Common myeloid progenitor, CD34-positive (primary cell): ENCODE measurements at regions not wholly inside any gene's neighbourhood (a gene's known extent, or its start where the extent isn't known, plus 50 kb on each side); places are given as distances from the start of the nearest gene placed in this dataset.

ENCODE experiments used
- CTCF ChIA-PET: fragments of 350-600 bp; sonication (Branson Sonifier 250); formaldehyde crosslinking; loops from one replicate; lab custom pipeline; 2021; ENCODE audit warnings: antibody characterized with exemption; lab: Charles Lee
- POLR2A ChIA-PET: fragments of 350-600 bp; sonication (Branson Sonifier 250); formaldehyde crosslinking; loops from one replicate; lab custom pipeline; 2021; ENCODE audit warnings: antibody characterized with exemption; lab: Charles Lee
- DNase-seq, 3 donors: peaks; one replicate each; pipeline versions ENCODE4 v3.0.0 to v3.0.0-alpha.2; 2013
- H3K27ac ChIP-seq, 2 experiments: 1 replicate in 1 of 2; 2 replicates in 1 of 2; pipeline ENCODE4 v1.7.0; 2013; ENCODE audit warnings: inconsistent platforms in 2 of 2, low read length in 2 of 2, mild to moderate bottlenecking in 2 of 2, low read depth in 1 of 2, moderate library complexity in 1 of 2; ENCODE audit not compliant: severe bottlenecking in 2 of 2, insufficient read depth in 1 of 2, poor library complexity in 1 of 2
- H3K27me3 ChIP-seq, 5 experiments: replicated peaks in 2 of 5; 1 replicate in 3 of 5; 2 replicates in 2 of 5; pipeline versions ENCODE4 v1.6.1 to v1.7.0; 2013; ENCODE audit warnings: low read length in 4 of 5, mild to moderate bottlenecking in 2 of 5, moderate library complexity in 2 of 5, inconsistent platforms in 1 of 5; ENCODE audit not compliant: insufficient read depth in 5 of 5, control insufficient read depth in 4 of 5
- H3K36me3 ChIP-seq, 4 experiments: 1 replicate in 2 of 4; 2 replicates in 2 of 4; pipeline versions ENCODE4 v1.6.1 to v1.7.0; 2013; ENCODE audit warnings: low read length in 3 of 4, control low read depth in 1 of 4, mild to moderate bottlenecking in 1 of 4; ENCODE audit not compliant: control insufficient read depth in 4 of 4, insufficient read depth in 4 of 4
- H3K4me1 ChIP-seq, 4 experiments: 1 replicate in 3 of 4; 2 replicates in 1 of 4; pipeline versions ENCODE4 v1.6.1 to v1.7.1; 2013; ENCODE audit warnings: low read length in 3 of 4, mild to moderate bottlenecking in 3 of 4, control low read depth in 1 of 4, inconsistent platforms in 1 of 4, moderate library complexity in 1 of 4; ENCODE audit not compliant: control insufficient read depth in 4 of 4, insufficient read depth in 4 of 4; ENCODE audit errors: control extremely low read depth in 1 of 4
- H3K4me3 ChIP-seq, 7 experiments: 1 replicate in 4 of 7; 2 replicates in 3 of 7; pipeline versions ENCODE4 v1.5.1 to v1.7.0; 2013; ENCODE audit warnings: mild to moderate bottlenecking in 7 of 7, low read length in 6 of 7, moderate library complexity in 6 of 7, inconsistent platforms in 2 of 7, low read depth in 2 of 7, control low read depth in 1 of 7; ENCODE audit not compliant: insufficient read depth in 4 of 7, control insufficient read depth in 1 of 7; ENCODE audit errors: extremely low read depth in 1 of 7
- H3K9me3 ChIP-seq, 5 experiments: 1 replicate in 4 of 5; 2 replicates in 1 of 5; pipeline versions ENCODE4 v1.6.1 to v1.7.1; 2013; ENCODE audit warnings: low read length in 4 of 5, mild to moderate bottlenecking in 2 of 5, inconsistent platforms in 1 of 5, low read depth in 1 of 5, moderate library complexity in 1 of 5; ENCODE audit not compliant: control insufficient read depth in 4 of 5, insufficient read depth in 2 of 5; ENCODE audit errors: control extremely low read depth in 1 of 5
- WGBS: methylation state at CpG from one replicate; pipeline ENCODE4 v1.1.5; 2013; ENCODE audit not compliant: insufficient coverage; 5-methylcytosine and 5-hydroxymethylcytosine counted together

GRCh38 chr13:67877031-67877430 lies 646.9 kb upstream of the PCDH9 start:
- DNase-seq = no peak
- Histone ChIP-seq H3K27me3 (no peaks in the 10 kb centered on the region), H3K4me1 (no peaks in the 10 kb centered on the region), H3K27ac (no peak overlapping the region), H3K36me3 (no peaks in the 10 kb centered on the region), H3K4me3 (no peak overlapping the region), H3K9me3 (peaks cover 0 to 3% (median 0%) of the 10 kb centered on the region in 5 experiments)
- ChIA-PET POLR2A (no interaction called here), CTCF (no interaction called here)
- 100% methylated on average over 1 of the region's 5 CpGs for WGBS

- H3K27me3 ChIP-seq = no peaks in the 10 kb centered on the region
- no peak for DNase-seq
- ChIA-PET POLR2A (no interaction called here), CTCF (no interaction called here)
- no peaks in the 10 kb centered on the region for H3K4me1 ChIP-seq
- WGBS = 100% methylated on average over 1 of the region's 2 CpGs
- peaks cover 0 to 15% (median 1%) of the 10 kb centered on the region in 5 experiments for H3K9me3 ChIP-seq
- no peaks in the 10 kb centered on the region for H3K36me3 ChIP-seq
- H3K4me3 ChIP-seq = no peak overlapping the region
- no peak overlapping the region for H3K27ac ChIP-seq
These were observed 637.1 kb upstream of the PCDH9 start for GRCh38 chr13:67867206-67867605.

GRCh38 chr13:67860315-67860714 lies 630.2 kb upstream of the PCDH9 start:
- no peak overlapping the region for H3K4me3 ChIP-seq
- H3K36me3 ChIP-seq = no peaks in the 10 kb centered on the region
- H3K4me1 ChIP-seq = peaks cover 0 to 2% (median 0%) of the 10 kb centered on the region in 4 experiments
- ChIA-PET CTCF (interaction anchor here (0.7 kb wide), 1 partner anchor 9 kb away, joined by 3 read pairs; no protein-coding TSS in a partner anchor), POLR2A (no interaction called here)
- H3K9me3 ChIP-seq = peaks cover 0 to 8% (median 0%) of the 10 kb centered on the region in 5 experiments
- 100% methylated on average over 1 of the region's 3 CpGs for WGBS
- no peak overlapping the region for H3K27ac ChIP-seq
- H3K27me3 ChIP-seq = no peaks in the 10 kb centered on the region
- no peak for DNase-seq

GRCh38 chr13:67859904-67860303 lies 629.8 kb upstream of the PCDH9 start:
- Histone ChIP-seq H3K27ac (no peak overlapping the region), H3K27me3 (no peaks in the 10 kb centered on the region), H3K4me3 (no peak overlapping the region), H3K36me3 (no peaks in the 10 kb centered on the region), H3K9me3 (peaks cover 0 to 8% (median 0%) of the 10 kb centered on the region in 5 experiments), H3K4me1 (peaks cover 0 to 2% (median 0%) of the 10 kb centered on the region in 4 experiments)
- 92% methylated on average over 3 of the region's 3 CpGs for WGBS
- DNase-seq = no peak
- CTCF ChIA-PET = no interaction called here
- POLR2A ChIA-PET = no interaction called here

- CTCF ChIA-PET = no interaction called here
- no peak for DNase-seq
These were observed 627.6 kb upstream of the PCDH9 start for GRCh38 chr13:67857581-67858310.

GRCh38 chr13:67856955-67857354 lies 626.8 kb upstream of the PCDH9 start:
- POLR2A ChIA-PET = no interaction called here

More at GRCh38 chr13:67857581-67858310, 627.6 kb upstream of the PCDH9 start:
- peaks cover 0 to 4% (median 0%) of the 10 kb centered on the region in 5 experiments for H3K9me3 ChIP-seq
- no peaks in the 10 kb centered on the region for H3K27me3 ChIP-seq
- H3K4me1 ChIP-seq = peaks cover 0 to 2% (median 0%) of the 10 kb centered on the region in 4 experiments
- H3K27ac ChIP-seq = no peak overlapping the region
- H3K36me3 ChIP-seq = no peaks in the 10 kb centered on the region
- 98% methylated on average over 9 of the region's 16 CpGs for WGBS
- H3K4me3 ChIP-seq = no peak overlapping the region
- POLR2A ChIA-PET = no interaction called here

GRCh38 chr13:67855741-67856238 lies 625.7 kb upstream of the PCDH9 start:
- Histone ChIP-seq H3K36me3 (no peaks in the 10 kb centered on the region), H3K9me3 (no peaks in the 10 kb centered on the region), H3K27me3 (no peaks in the 10 kb centered on the region), H3K4me3 (no peak overlapping the region), H3K4me1 (peaks cover 0 to 2% (median 0%) of the 10 kb centered on the region in 4 experiments), H3K27ac (no peak overlapping the region)
- no peak for DNase-seq
- ChIA-PET CTCF (no interaction called here), POLR2A (no interaction called here)
- 28% methylated on average over 2 of the region's 4 CpGs for WGBS

More at GRCh38 chr13:67856955-67857354, 626.8 kb upstream of the PCDH9 start:
- Histone ChIP-seq H3K4me3 (no peak overlapping the region), H3K27ac (no peak overlapping the region), H3K4me1 (peaks cover 0 to 2% (median 0%) of the 10 kb centered on the region in 4 experiments), H3K27me3 (no peaks in the 10 kb centered on the region), H3K9me3 (no peaks in the 10 kb centered on the region), H3K36me3 (no peaks in the 10 kb centered on the region)
- DNase-seq = no peak
- CTCF ChIA-PET = no interaction called here
